Kasumi-1 (cell line): ENCODE measurements at regions not wholly inside any gene's neighbourhood (a gene's known extent, or its start where the extent isn't known, plus 50 kb on each side); places are given as distances from the start of the nearest gene placed in this dataset.
"Not testable (repeated sequence)": the region's sequence is repeated elsewhere in the genome, so short reads cannot be mapped to it uniquely, and the experiment has no call there.

Experiments used
- DNase-seq, 2 experiments: peaks; one replicate each; lab custom pipeline; 2025; lab: John Stamatoyannopoulos, UW

GRCh38 chr1:38746941-38747600 lies 112.5 kb downstream of the RRAGC start:
- no peak for DNase-seq

GRCh38 chr1:38746402-38746935 lies 113.1 kb downstream of the RRAGC start:
- no peak for DNase-seq

- no peak for DNase-seq
These were observed 113.8 kb downstream of the RRAGC start for GRCh38 chr1:38745476-38746401.

- DNase-seq, result no peak
These were observed 114.9 kb downstream of the RRAGC start for GRCh38 chr1:38744452-38745350.

- DNase-seq, result no peak
These were observed 116.4 kb downstream of the RRAGC start for GRCh38 chr1:38743184-38743583.

- no peak for DNase-seq
These were observed 118.2 kb downstream of the RRAGC start for GRCh38 chr1:38741341-38741740.

- DNase-seq, result no peak
These were observed 119.1 kb downstream of the RRAGC start for GRCh38 chr1:38740487-38740886.

GRCh38 chr1:38738207-38738606 lies 121.4 kb downstream of the RRAGC start:
- DNase-seq, result no peak

GRCh38 chr1:38736399-38736798 lies 123.2 kb downstream of the RRAGC start:
- no peak for DNase-seq

GRCh38 chr1:38735651-38736161 lies 123.9 kb downstream of the RRAGC start:
- DNase-seq, result no peak

- no peak for DNase-seq
These were observed 125.8 kb downstream of the RRAGC start for GRCh38 chr1:38733761-38734160.

- DNase-seq, result no peak
These were observed 128.8 kb downstream of the RRAGC start for GRCh38 chr1:38730511-38731397.

GRCh38 chr1:38728585-38728908 lies 131.0 kb downstream of the RRAGC start:
- DNase-seq, result no peak

- no peak for DNase-seq
These were observed 131.6 kb downstream of the RRAGC start for GRCh38 chr1:38727684-38728584.

- DNase-seq, result not testable (repeated sequence)
These were observed 134.1 kb downstream of the RRAGC start for GRCh38 chr1:38725321-38725961.

- DNase-seq, result no peak
These were observed 135.1 kb downstream of the RRAGC start for GRCh38 chr1:38724160-38725131.

GRCh38 chr1:38721816-38722215 lies 137.8 kb downstream of the RRAGC start:
- DNase-seq, result no peak

- DNase-seq, result no peak
These were observed 139.7 kb downstream of the RRAGC start for GRCh38 chr1:38719880-38720279.
